ENCODE measurements at regions not wholly inside any gene's neighbourhood (a gene's known extent, or its start where the extent isn't known, plus 50 kb on each side); places are given as distances from the start of the nearest gene placed in this dataset.

GRCh38 chr14:87877877-87878276, 115.1 kb downstream of the GALC start:
- H3K27ac ChIP-seq (ENCODE audit: extremely low read length, insufficient read depth, low read length): no peak overlapping the region
- in situ Hi-C loops (cut with HindIII; ENCODE audit: extremely low pct_ligation_motif_present, low pct_unique_long_range_greater_than_20kb) (no loop called here), intact Hi-C loops (cut with micrococcal nuclease; ENCODE audit: unreplicated experiment) (no loop called here)
- no peaks in the 10 kb centered on the region for H3K4me1 ChIP-seq (ENCODE audit: insufficient read depth, low read length)
- H3K9me3 ChIP-seq (ENCODE audit: low read length): no peaks in the 10 kb centered on the region
- H3K36me3 ChIP-seq (replicated peaks in 1 of 2; ENCODE audit: control insufficient read depth in 1 of 2, insufficient read depth in 2 of 2, low read length in 2 of 2): no peaks in the 10 kb centered on the region
- no peak overlapping the region for H3K4me2 ChIP-seq (ENCODE audit: low read depth, low read length)
- no peak for FAIRE-seq
- POLR2A ChIA-PET: no interaction called here
- no peaks in the 10 kb centered on the region for H4K20me1 ChIP-seq (ENCODE audit: insufficient read depth, low read length)
- no peak overlapping the region for H3K9ac ChIP-seq (ENCODE audit: insufficient read depth, low read depth, low read length)
- no peak for TF ChIP-seq PHF8 (CRISPR knock-in tag; IDR thresholded peaks at IDR 0.05)
- TF ChIP-seq ZNF547 (CRISPR knock-in tag; IDR thresholded peaks at IDR 0.05): no peak
- TF ChIP-seq HMG20A (CRISPR knock-in tag; IDR thresholded peaks at IDR 0.05; ENCODE audit: borderline replicate concordance): no peak
- TF ChIP-seq ZNF326 (CRISPR knock-in tag; IDR thresholded peaks at IDR 0.05; ENCODE audit: borderline replicate concordance): no peak
- TF ChIP-seq KMT2A (CRISPR knock-in tag; IDR thresholded peaks at IDR 0.05): no peak
- TF ChIP-seq, protein P1, sequence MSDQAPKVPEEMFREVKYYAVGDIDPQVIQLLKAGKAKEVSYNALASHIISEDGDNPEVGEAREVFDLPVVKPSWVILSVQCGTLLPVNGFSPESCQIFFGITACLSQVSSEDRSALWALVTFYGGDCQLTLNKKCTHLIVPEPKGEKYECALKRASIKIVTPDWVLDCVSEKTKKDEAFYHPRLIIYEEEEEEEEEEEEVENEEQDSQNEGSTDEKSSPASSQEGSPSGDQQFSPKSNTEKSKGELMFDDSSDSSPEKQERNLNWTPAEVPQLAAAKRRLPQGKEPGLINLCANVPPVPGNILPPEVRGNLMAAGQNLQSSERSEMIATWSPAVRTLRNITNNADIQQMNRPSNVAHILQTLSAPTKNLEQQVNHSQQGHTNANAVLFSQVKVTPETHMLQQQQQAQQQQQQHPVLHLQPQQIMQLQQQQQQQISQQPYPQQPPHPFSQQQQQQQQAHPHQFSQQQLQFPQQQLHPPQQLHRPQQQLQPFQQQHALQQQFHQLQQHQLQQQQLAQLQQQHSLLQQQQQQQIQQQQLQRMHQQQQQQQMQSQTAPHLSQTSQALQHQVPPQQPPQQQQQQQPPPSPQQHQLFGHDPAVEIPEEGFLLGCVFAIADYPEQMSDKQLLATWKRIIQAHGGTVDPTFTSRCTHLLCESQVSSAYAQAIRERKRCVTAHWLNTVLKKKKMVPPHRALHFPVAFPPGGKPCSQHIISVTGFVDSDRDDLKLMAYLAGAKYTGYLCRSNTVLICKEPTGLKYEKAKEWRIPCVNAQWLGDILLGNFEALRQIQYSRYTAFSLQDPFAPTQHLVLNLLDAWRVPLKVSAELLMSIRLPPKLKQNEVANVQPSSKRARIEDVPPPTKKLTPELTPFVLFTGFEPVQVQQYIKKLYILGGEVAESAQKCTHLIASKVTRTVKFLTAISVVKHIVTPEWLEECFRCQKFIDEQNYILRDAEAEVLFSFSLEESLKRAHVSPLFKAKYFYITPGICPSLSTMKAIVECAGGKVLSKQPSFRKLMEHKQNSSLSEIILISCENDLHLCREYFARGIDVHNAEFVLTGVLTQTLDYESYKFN (CRISPR knock-in tag; conservative IDR thresholded peaks at IDR 0.05): no peak
- no peak for TF ChIP-seq ZBTB7B (CRISPR knock-in tag; IDR thresholded peaks at IDR 0.05)
- no peaks in the 10 kb centered on the region for H3K27me3 ChIP-seq (ENCODE audit: control insufficient read depth in 1 of 2, insufficient read depth in 2 of 2, low read length in 2 of 2)
- H3K4me3 ChIP-seq (replicated peaks in 1 of 3; ENCODE audit: insufficient read depth in 1 of 3, low read depth in 2 of 3, low read length in 3 of 3): no peak overlapping the region
- no peaks in the 10 kb centered on the region for H3K79me2 ChIP-seq (ENCODE audit: insufficient read depth, low read length)
- no TSS peak for BruUV-seq (replicated peaks)
- CTCF ChIA-PET (ENCODE audit: low intra/inter-chr PET ratio, low total read pairs): no interaction called here
- no peak overlapping the region for H2AFZ ChIP-seq (ENCODE audit: low read length)
- 3% methylated on average over 6 of the region's 6 CpGs for WGBS (ENCODE audit: low lambda C conversion rate)
- DNase-seq (ENCODE audit: low spot score): no peak
- ATAC-seq: no peak

- no peaks in the 10 kb centered on the region for H3K27me3 ChIP-seq (ENCODE audit: control insufficient read depth in 1 of 2, insufficient read depth in 2 of 2, low read length in 2 of 2)
- in situ Hi-C loops (cut with HindIII; ENCODE audit: extremely low pct_ligation_motif_present, low pct_unique_long_range_greater_than_20kb): no loop called here
- FAIRE-seq (no peak), ATAC-seq (no peak), DNase-seq (ENCODE audit: low spot score) (no peak)
- H3K36me3 ChIP-seq (replicated peaks in 1 of 2; ENCODE audit: control insufficient read depth in 1 of 2, insufficient read depth in 2 of 2, low read length in 2 of 2): no peaks in the 10 kb centered on the region
- ChIA-PET POLR2A (no interaction called here), CTCF (ENCODE audit: low intra/inter-chr PET ratio, low total read pairs) (no interaction called here)
- no peak overlapping the region for H3K4me3 ChIP-seq (replicated peaks in 1 of 3; ENCODE audit: insufficient read depth in 1 of 3, low read depth in 2 of 3, low read length in 3 of 3)
- no peak overlapping the region for H3K4me2 ChIP-seq (ENCODE audit: low read depth, low read length)
- H2AFZ ChIP-seq (ENCODE audit: low read length): no peak overlapping the region
- no peaks in the 10 kb centered on the region for H3K4me1 ChIP-seq (ENCODE audit: insufficient read depth, low read length)
- H3K9me3 ChIP-seq (ENCODE audit: low read length): no peaks in the 10 kb centered on the region
- intact Hi-C loops (cut with micrococcal nuclease; ENCODE audit: unreplicated experiment): no loop called here
- H3K79me2 ChIP-seq (ENCODE audit: insufficient read depth, low read length): no peaks in the 10 kb centered on the region
- H4K20me1 ChIP-seq (ENCODE audit: insufficient read depth, low read length): no peaks in the 10 kb centered on the region
- H3K9ac ChIP-seq (ENCODE audit: insufficient read depth, low read depth, low read length): no peak overlapping the region
- no peak overlapping the region for H3K27ac ChIP-seq (ENCODE audit: extremely low read length, insufficient read depth, low read length)
- 3% methylated on average over 2 of the region's 2 CpGs for WGBS (ENCODE audit: low lambda C conversion rate)
- BruUV-seq (replicated peaks): no TSS peak
- no peak for TF ChIP-seq SIN3B (IDR thresholded peaks at IDR 0.05; ENCODE audit: low read length)
- TF ChIP-seq GPN1 (CRISPR knock-in tag; IDR thresholded peaks at IDR 0.05; ENCODE audit: borderline replicate concordance): no peak
- no peak for TF ChIP-seq FLYWCH1 (CRISPR knock-in tag; IDR thresholded peaks at IDR 0.05)
- no peak for TF ChIP-seq ZBTB1 (CRISPR knock-in tag; IDR thresholded peaks at IDR 0.05; ENCODE audit: borderline replicate concordance)
- no peak for TF ChIP-seq ZNF451 (CRISPR knock-in tag; IDR thresholded peaks at IDR 0.05)
- no peak for TF ChIP-seq NFATC3 (CRISPR knock-in tag; IDR thresholded peaks at IDR 0.05)
- TF ChIP-seq ZNF430 (CRISPR knock-in tag; IDR thresholded peaks at IDR 0.05): no peak
- TF ChIP-seq ZGPAT (CRISPR knock-in tag; IDR thresholded peaks at IDR 0.05): no peak
- no peak for TF ChIP-seq TGIF2 (CRISPR knock-in tag; IDR thresholded peaks at IDR 0.05)
- TF ChIP-seq, protein P2, sequence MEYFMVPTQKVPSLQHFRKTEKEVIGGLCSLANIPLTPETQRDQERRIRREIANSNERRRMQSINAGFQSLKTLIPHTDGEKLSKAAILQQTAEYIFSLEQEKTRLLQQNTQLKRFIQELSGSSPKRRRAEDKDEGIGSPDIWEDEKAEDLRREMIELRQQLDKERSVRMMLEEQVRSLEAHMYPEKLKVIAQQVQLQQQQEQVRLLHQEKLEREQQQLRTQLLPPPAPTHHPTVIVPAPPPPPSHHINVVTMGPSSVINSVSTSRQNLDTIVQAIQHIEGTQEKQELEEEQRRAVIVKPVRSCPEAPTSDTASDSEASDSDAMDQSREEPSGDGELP (IDR thresholded peaks at IDR 0.05; ENCODE audit: borderline replicate concordance, low read depth): no peak
Measured at GRCh38 chr14:87874676-87875075, 118.3 kb downstream of the GALC start.
